H1 (cell line): ENCODE measurements at regions not wholly inside any gene's neighbourhood (a gene's known extent, or its start where the extent isn't known, plus 50 kb on each side); places are given as distances from the start of the nearest gene placed in this dataset.

Experiments used
- CTCF ChIA-PET: fragments of 300-600 bp; sonication (Branson Sonifier 250); formaldehyde crosslinking; loops from one replicate; lab custom pipeline; 2021; ENCODE audit not compliant: partially characterized antibody; lab: Charles Lee
- POLR2A ChIA-PET: fragments of 300-600 bp; sonication (Branson Sonifier 250); formaldehyde crosslinking; loops from one replicate; lab custom pipeline; 2021; ENCODE audit warnings: inconsistent platforms; ENCODE audit not compliant: partially characterized antibody; lab: Charles Lee
- DNase-seq, 2 experiments: peaks; one replicate each; pipeline versions ENCODE4 v3.0.0 to v3.0.0-alpha.2; 2010 to 2022; ENCODE audit warnings: low spot score in 2 of 2, low read depth in 1 of 2, mixed read lengths in 1 of 2
- FAIRE-seq: peaks from 2 replicates; lab custom pipeline; 2011; peaks lifted over from hg19 to GRCh38; lab: Jason Lieb, UNC
- H2AFZ ChIP-seq: 2 replicates; pipeline ENCODE4 v1.8.1; 2012; ENCODE audit warnings: low read length, inconsistent platforms
- H2AK5ac ChIP-seq: 2 replicates; pipeline ENCODE4 v1.6.1; 2013; ENCODE audit warnings: low read depth, low read length
- H2BK120ac ChIP-seq: replicated peaks from 2 replicates; pipeline ENCODE3; 2013; ENCODE audit warnings: low read depth, low read length, inconsistent platforms
- H2BK12ac ChIP-seq: 2 replicates; pipeline ENCODE4 v1.6.1; 2013; ENCODE audit warnings: low read depth, low read length
- H2BK15ac ChIP-seq: 2 replicates; pipeline ENCODE4 v1.6.1; 2013; ENCODE audit warnings: low read length
- H2BK20ac ChIP-seq: 2 replicates; pipeline ENCODE4 v1.6.1; 2013; ENCODE audit warnings: low read length
- H2BK5ac ChIP-seq: 2 replicates; pipeline ENCODE4 v1.6.1; 2013; ENCODE audit warnings: low read depth, low read length
- H3K14ac ChIP-seq: 2 replicates; pipeline ENCODE4 v1.6.1; 2013; ENCODE audit warnings: inconsistent platforms; ENCODE audit not compliant: insufficient read length
- H3K18ac ChIP-seq: 2 replicates; pipeline ENCODE4 v1.6.1; 2013; ENCODE audit warnings: low read length; ENCODE audit errors: extremely low read depth
- H3K23ac ChIP-seq: 2 replicates; pipeline ENCODE4 v1.6.1; 2013; ENCODE audit warnings: inconsistent platforms; ENCODE audit not compliant: insufficient read length
- H3K23me2 ChIP-seq: 2 replicates; pipeline ENCODE4 v1.6.1; 2013; ENCODE audit warnings: low read depth, low read length
- H3K27ac ChIP-seq: 2 replicates; pipeline ENCODE4 v1.6.1; 2011; ENCODE audit warnings: low read depth, low read length, inconsistent platforms
- H3K27me3 ChIP-seq, 4 experiments: replicated peaks in 1 of 4; 1 replicate in 1 of 4; 2 replicates in 3 of 4; pipeline versions ENCODE4 v1.6.1 to v1.8.1; 2011 to 2013; ENCODE audit warnings: low read length in 3 of 4, mild to moderate bottlenecking in 3 of 4, inconsistent platforms in 2 of 4, mixed read lengths in 2 of 4, moderate library complexity in 1 of 4; ENCODE audit not compliant: control insufficient read depth in 3 of 4, insufficient read depth in 3 of 4; ENCODE audit errors: extremely low read depth in 1 of 4
- H3K36me3 ChIP-seq, 4 experiments: 2 replicates each; pipeline versions ENCODE4 v1.6.1 to v1.8.1; 2011 to 2013; ENCODE audit warnings: mild to moderate bottlenecking in 4 of 4, low read length in 3 of 4, moderate library complexity in 2 of 4, control low read depth in 1 of 4, inconsistent platforms in 1 of 4; ENCODE audit not compliant: insufficient read depth in 4 of 4, control insufficient read depth in 2 of 4
- H3K4ac ChIP-seq: replicated peaks from 2 replicates; pipeline ENCODE3; 2013; ENCODE audit warnings: low read length, low read depth, mixed read lengths, inconsistent platforms; ENCODE audit not compliant: insufficient read length
- H3K4me1 ChIP-seq, 4 experiments: replicated peaks in 1 of 4; 1 replicate in 1 of 4; 2 replicates in 3 of 4; pipeline versions ENCODE4 v1.6.1 to v1.8.1; 2011 to 2013; ENCODE audit warnings: low read length in 3 of 4, inconsistent platforms in 2 of 4, mixed read lengths in 1 of 4; ENCODE audit not compliant: insufficient read depth in 4 of 4, control insufficient read depth in 3 of 4
- H3K4me2 ChIP-seq, 2 experiments: 2 replicates each; pipeline versions ENCODE4 v1.6.1 to v1.8.1; 2011 to 2013; ENCODE audit warnings: low read depth in 2 of 2, low read length in 2 of 2, control low read depth in 1 of 2, inconsistent platforms in 1 of 2, mild to moderate bottlenecking in 1 of 2; ENCODE audit not compliant: insufficient read depth in 1 of 2
- H3K4me3 ChIP-seq, 4 experiments: fragments of 200-600, 300-600 bp in 1 of 4; sonication (generic), shearing (Covaris generic), sonication (Bioruptor Twin) in 1 of 4; 2 replicates each; pipeline versions ENCODE4 v1.5.1 to v1.8.1; 2011 to 2016; ENCODE audit warnings: low read length in 4 of 4, low read depth in 3 of 4, control low read depth in 2 of 4, inconsistent platforms in 2 of 4, mild to moderate bottlenecking in 2 of 4, mixed read lengths in 1 of 4, moderate library complexity in 1 of 4; ENCODE audit not compliant: insufficient read depth in 2 of 4; ENCODE audit errors: extremely low read depth in 1 of 4
- H3K56ac ChIP-seq: replicated peaks from 2 replicates; pipeline ENCODE3; 2013; ENCODE audit warnings: low read depth, mild to moderate bottlenecking, mixed read lengths, low read length, inconsistent platforms; ENCODE audit not compliant: insufficient read length
- H3K79me1 ChIP-seq: 2 replicates; pipeline ENCODE4 v1.6.1; 2013; ENCODE audit warnings: low read depth, low read length, control low read depth
- H3K79me2 ChIP-seq, 2 experiments: 2 replicates each; pipeline versions ENCODE4 v1.6.1 to v1.8.1; 2012 to 2013; ENCODE audit warnings: low read length in 2 of 2, mild to moderate bottlenecking in 2 of 2, inconsistent platforms in 1 of 2; ENCODE audit not compliant: insufficient read depth in 2 of 2, control insufficient read depth in 1 of 2
- H3K9ac ChIP-seq, 4 experiments: replicated peaks in 1 of 4; 1 replicate in 1 of 4; 2 replicates in 3 of 4; pipeline versions ENCODE4 v1.6.1 to v1.8.1; 2011 to 2013; ENCODE audit warnings: low read depth in 3 of 4, low read length in 3 of 4, control low read depth in 2 of 4, mild to moderate bottlenecking in 2 of 4, moderate library complexity in 2 of 4, inconsistent platforms in 1 of 4; ENCODE audit errors: extremely low read depth in 1 of 4
- H3K9me3 ChIP-seq, 2 experiments: 2 replicates each; pipeline versions ENCODE4 v1.6.1 to v1.8.1; 2012 to 2013; ENCODE audit warnings: mild to moderate bottlenecking in 2 of 2, moderate library complexity in 2 of 2, control low read depth in 1 of 2, inconsistent platforms in 1 of 2, low read depth in 1 of 2, low read length in 1 of 2, mixed read lengths in 1 of 2; ENCODE audit not compliant: insufficient read depth in 2 of 2
- H4K20me1 ChIP-seq, 2 experiments: replicated peaks in 1 of 2; 2 replicates each; pipeline versions ENCODE3 to v1.8.1; 2011 to 2013; ENCODE audit warnings: inconsistent platforms in 2 of 2, low read length in 2 of 2, mild to moderate bottlenecking in 1 of 2; ENCODE audit not compliant: insufficient read depth in 2 of 2, control insufficient read depth in 1 of 2
- H4K5ac ChIP-seq: 2 replicates; pipeline ENCODE4 v1.6.1; 2013; ENCODE audit warnings: low read length, low read depth, mixed read lengths, inconsistent platforms; ENCODE audit not compliant: insufficient read length
- H4K8ac ChIP-seq: 2 replicates; pipeline ENCODE4 v1.8.0; 2013; ENCODE audit warnings: mild to moderate bottlenecking, moderate library complexity, low read length, inconsistent platforms; ENCODE audit not compliant: insufficient read depth; ENCODE audit errors: extremely low read depth
- H4K91ac ChIP-seq: replicated peaks from 2 replicates; pipeline ENCODE3; 2013; ENCODE audit warnings: low read length, mixed read lengths, inconsistent platforms; ENCODE audit not compliant: insufficient read length
- BCL11A ChIP-seq, 2 experiments: IDR thresholded peaks; one replicate each; pipeline ENCODE4 v1.6.1; 2011; ENCODE audit warnings: low read depth in 2 of 2, low read length in 2 of 2, mild to moderate bottlenecking in 2 of 2
- CBX5 ChIP-seq: fragments of 300-800, 300-1000 bp; sonication (generic); IDR thresholded peaks from 2 replicates; pipeline ENCODE4 v1.7.1; 2016; ENCODE audit warnings: antibody characterized with exemption, low read length, low read depth
- CBX8 ChIP-seq: fragments of 300-800, 300-1000 bp; sonication (generic); IDR thresholded peaks from 2 replicates; pipeline ENCODE4 v1.7.1; 2016; ENCODE audit warnings: low read depth, low read length, borderline replicate concordance
- CEBPB ChIP-seq: IDR thresholded peaks from 2 replicates; pipeline ENCODE4 v1.6.1; 2012; ENCODE audit warnings: low read depth, low read length
- CREB1 ChIP-seq: IDR thresholded peaks from 2 replicates; pipeline ENCODE4 v1.6.1; 2012; ENCODE audit warnings: inconsistent platforms
- EGR1 ChIP-seq: IDR thresholded peaks from 2 replicates; pipeline ENCODE4 v1.6.1; 2011; ENCODE audit warnings: low read depth, low read length, borderline replicate concordance
- FOSL1 ChIP-seq: IDR thresholded peaks from 2 replicates; pipeline ENCODE4 v1.6.1; 2011; ENCODE audit warnings: mild to moderate bottlenecking, low read depth, low read length, moderate library complexity; ENCODE audit not compliant: insufficient read depth
- POU5F1 ChIP-seq: IDR thresholded peaks from 2 replicates; pipeline ENCODE4 v1.6.1; 2011; ENCODE audit warnings: low read depth, mild to moderate bottlenecking, low read length, moderate library complexity
- SAP30 ChIP-seq: fragments of 300-600 bp; sonication (generic); IDR thresholded peaks from 2 replicates; pipeline ENCODE4 v1.7.1; 2012; ENCODE audit warnings: low read length, moderate library complexity, mild to moderate bottlenecking, inconsistent platforms; ENCODE audit not compliant: insufficient read depth, insufficient replicate concordance
- WGBS, 2 experiments: shearing (Covaris generic) in 1 of 2; methylation state at CpG; one replicate each; pipeline versions ENCODE4 v1.1.6 to v1.1.7; 2013 to 2015; ENCODE audit warnings: low lambda C conversion rate in 2 of 2, mixed read lengths in 2 of 2, inconsistent platforms in 1 of 2, low coverage in 1 of 2, missing lambda C conversion rate in 1 of 2; ENCODE audit not compliant: insufficient replicate concordance in 2 of 2, insufficient coverage in 1 of 2, insufficient read length in 1 of 2; ENCODE audit errors: extremely low coverage in 1 of 2, missing lambda C conversion rate in 1 of 2; 5-methylcytosine and 5-hydroxymethylcytosine counted together

DNA sequence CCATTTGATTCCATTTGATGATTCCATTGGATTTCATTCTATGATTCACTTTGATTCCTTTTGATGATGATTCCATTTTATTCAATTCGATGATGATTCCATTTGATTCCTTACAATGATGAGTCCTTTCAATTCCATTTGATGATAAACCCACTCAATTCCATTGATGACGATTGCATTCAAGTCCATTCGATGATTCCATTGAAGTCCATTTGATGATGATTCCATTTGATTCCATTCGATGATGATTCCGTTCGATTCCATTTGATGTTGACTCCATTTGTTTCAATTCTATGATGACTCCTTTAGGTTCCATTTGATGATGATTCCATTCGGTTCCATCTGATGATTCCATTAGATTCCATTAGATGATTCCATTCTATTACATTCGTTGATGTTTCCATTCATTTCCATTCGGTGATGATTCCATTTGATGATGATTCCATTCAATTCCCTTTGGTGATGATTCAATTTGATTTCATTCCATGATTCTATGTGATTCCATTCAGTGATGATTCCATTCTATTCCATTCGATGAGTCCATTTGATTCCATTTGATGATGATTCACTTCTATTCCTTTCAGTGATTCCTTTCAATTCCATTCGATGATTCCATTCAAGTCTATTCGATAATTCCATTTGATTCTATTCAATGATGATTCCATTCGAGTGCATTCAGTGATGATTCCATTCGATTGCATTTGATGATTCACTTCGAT is 1106.0 kb downstream of the RPIA start:
- no peak overlapping the region for H3K4ac ChIP-seq
- no peak overlapping the region for H3K23ac ChIP-seq
- no peaks in the 10 kb centered on the region for H4K20me1 ChIP-seq
- H2AK5ac ChIP-seq = no peak overlapping the region
- no peak overlapping the region for H3K4me3 ChIP-seq
- peaks cover 14 to 98% of the 10 kb centered on the region in 2 experiments for H3K9me3 ChIP-seq
- H3K27me3 ChIP-seq = no peaks in the 10 kb centered on the region
- FAIRE-seq (no peak), DNase-seq (no peak)
- no peak overlapping the region for H4K5ac ChIP-seq
- no peak overlapping the region for H3K9ac ChIP-seq
- H2BK15ac ChIP-seq = no peak overlapping the region
- no peak overlapping the region for H2BK5ac ChIP-seq
- no peak overlapping the region for H3K27ac ChIP-seq
- no peak for TF ChIP-seq CREB1
- no peak for TF ChIP-seq EGR1
- TF ChIP-seq BCL11A (IDR thresholded peaks at IDR 0.05; ENCODE audit: low read depth in 2 of 2, low read length in 2 of 2) = no peak
- no peak for TF ChIP-seq CBX8
- no peak for TF ChIP-seq FOSL1
- TF ChIP-seq CEBPB = no peak
- no peak for TF ChIP-seq SAP30
- no peak; the same call in 1 of the 2 replicates for TF ChIP-seq CBX5
- TF ChIP-seq POU5F1 = no peak
- H3K79me1 ChIP-seq = no peaks in the 10 kb centered on the region
- no peak overlapping the region for H2AFZ ChIP-seq
- POLR2A ChIA-PET = no interaction called here
- no peak overlapping the region for H4K8ac ChIP-seq
- H4K91ac ChIP-seq = no peak overlapping the region
- no peak overlapping the region for H2BK12ac ChIP-seq
- CTCF ChIA-PET = no interaction called here
- no peaks in the 10 kb centered on the region for H3K36me3 ChIP-seq
- H3K56ac ChIP-seq = no peak overlapping the region
- no peaks in the 10 kb centered on the region for H3K79me2 ChIP-seq
- 88% methylated on average over 15 of the region's 15 CpGs; no CpG with 5 or more reads in 1 of the 2 experiments for WGBS, 2 experiments
- H3K23me2 ChIP-seq = peaks cover 5% of the 10 kb centered on the region; the same call in 1 of the 2 replicates
- H3K18ac ChIP-seq = no peak overlapping the region
- no peaks in the 10 kb centered on the region for H3K4me1 ChIP-seq
- no peak overlapping the region for H3K14ac ChIP-seq
- no peak overlapping the region for H2BK120ac ChIP-seq
- no peak overlapping the region for H2BK20ac ChIP-seq
- H3K4me2 ChIP-seq = no peak overlapping the region
